ENCODE measurements at regions not wholly inside any gene's neighbourhood (a gene's known extent, or its start where the extent isn't known, plus 50 kb on each side); places are given as distances from the start of the nearest gene placed in this dataset.
A peak's percentile ranks its signal among the peaks of the same experiment; 100 is the strongest.

- Histone ChIP-seq H3K9me3 (replicated peaks) (no peaks in the 10 kb centered on the region), H3K27ac (no peak overlapping the region), H3K4me3 (no peak overlapping the region), H3K4me1 (no peaks in the 10 kb centered on the region), H3K36me3 (no peaks in the 10 kb centered on the region), H3K27me3 (no peaks in the 10 kb centered on the region)
- DNase-seq, result no peak
Observed at GRCh38 chr6:21508753-21509152, 84.8 kb upstream of the SOX4 start.

- no peak for DNase-seq
- Histone ChIP-seq H3K36me3 (no peaks in the 10 kb centered on the region), H3K4me3 (no peak overlapping the region), H3K9me3 (replicated peaks) (no peaks in the 10 kb centered on the region), H3K4me1 (no peaks in the 10 kb centered on the region), H3K27ac (no peak overlapping the region), H3K27me3 (no peaks in the 10 kb centered on the region)
Observed at GRCh38 chr6:21511891-21512550, 81.5 kb upstream of the SOX4 start.

GRCh38 chr6:21514288-21514687 lies 79.3 kb upstream of the SOX4 start:
- Histone ChIP-seq H3K36me3 (no peaks in the 10 kb centered on the region), H3K4me1 (no peaks in the 10 kb centered on the region), H3K27me3 (no peaks in the 10 kb centered on the region), H3K4me3 (no peak overlapping the region), H3K9me3 (replicated peaks) (no peaks in the 10 kb centered on the region), H3K27ac (no peak overlapping the region)
- DNase-seq, result no peak

- Histone ChIP-seq H3K9me3 (replicated peaks) (no peaks in the 10 kb centered on the region), H3K36me3 (no peaks in the 10 kb centered on the region), H3K4me1 (no peaks in the 10 kb centered on the region), H3K4me3 (no peak overlapping the region), H3K27ac (no peak overlapping the region), H3K27me3 (no peaks in the 10 kb centered on the region)
- DNase-seq, result no peak
Observed at GRCh38 chr6:21518317-21518716, 75.2 kb upstream of the SOX4 start.

DNA sequence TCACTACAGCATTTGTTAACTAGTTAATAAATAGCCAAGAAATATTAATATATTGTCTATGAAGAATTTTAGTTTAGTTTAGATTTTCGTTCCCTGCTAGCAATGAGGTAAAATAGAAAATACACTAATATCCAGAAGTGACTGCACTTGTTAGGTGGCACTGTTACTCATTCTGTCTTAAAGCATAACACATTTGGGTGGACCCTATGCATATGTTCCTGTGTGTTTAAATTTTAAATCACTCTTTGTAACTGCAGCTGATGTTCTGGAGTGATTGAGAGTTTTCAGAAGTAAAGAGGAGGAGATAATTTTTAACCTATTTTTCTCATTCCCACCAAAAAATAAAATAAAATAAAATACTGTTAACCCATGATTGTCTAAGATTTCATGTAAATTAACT lies 73.9 kb upstream of the SOX4 start:
- no peaks in the 10 kb centered on the region for H3K9me3 ChIP-seq (replicated peaks)
- no peak overlapping the region for H3K27ac ChIP-seq
- no peaks in the 10 kb centered on the region for H3K36me3 ChIP-seq
- H3K27me3 ChIP-seq, result no peaks in the 10 kb centered on the region
- no peak for DNase-seq
- no peaks in the 10 kb centered on the region for H3K4me1 ChIP-seq
- no peak overlapping the region for H3K4me3 ChIP-seq

DNA sequence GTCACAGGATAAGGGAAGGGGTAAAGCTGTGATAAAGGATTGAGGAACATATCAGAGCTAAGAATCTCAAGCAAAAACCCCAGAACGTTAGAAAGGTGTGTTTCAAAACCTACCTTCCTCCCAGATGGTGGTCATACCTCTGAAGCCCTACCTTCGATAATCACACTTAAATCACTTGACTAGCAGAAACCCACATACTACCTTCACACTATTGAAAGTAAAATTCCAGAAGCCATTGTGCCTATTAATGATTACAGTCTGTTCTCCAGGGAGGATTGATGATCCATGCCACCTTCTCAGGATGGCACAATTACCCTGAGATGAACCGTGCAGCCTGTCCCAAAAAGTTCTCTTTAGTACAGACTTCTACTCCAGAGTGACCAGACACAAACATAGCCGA lies 72.3 kb upstream of the SOX4 start:
- H3K27me3 ChIP-seq, result no peaks in the 10 kb centered on the region
- H3K9me3 ChIP-seq (replicated peaks), result no peaks in the 10 kb centered on the region
- H3K27ac ChIP-seq, result no peak overlapping the region
- H3K4me3 ChIP-seq, result no peak overlapping the region
- no peaks in the 10 kb centered on the region for H3K4me1 ChIP-seq
- DNase-seq, result no peak
- H3K36me3 ChIP-seq, result no peaks in the 10 kb centered on the region

- H3K4me1 ChIP-seq, result no peaks in the 10 kb centered on the region
- no peak overlapping the region for H3K27ac ChIP-seq
- H3K4me3 ChIP-seq, result no peak overlapping the region
- H3K36me3 ChIP-seq, result no peaks in the 10 kb centered on the region
- H3K9me3 ChIP-seq (replicated peaks), result no peaks in the 10 kb centered on the region
- H3K27me3 ChIP-seq, result no peaks in the 10 kb centered on the region
- no peak for DNase-seq
Observed at GRCh38 chr6:21522143-21522747, 71.3 kb upstream of the SOX4 start.

DNA sequence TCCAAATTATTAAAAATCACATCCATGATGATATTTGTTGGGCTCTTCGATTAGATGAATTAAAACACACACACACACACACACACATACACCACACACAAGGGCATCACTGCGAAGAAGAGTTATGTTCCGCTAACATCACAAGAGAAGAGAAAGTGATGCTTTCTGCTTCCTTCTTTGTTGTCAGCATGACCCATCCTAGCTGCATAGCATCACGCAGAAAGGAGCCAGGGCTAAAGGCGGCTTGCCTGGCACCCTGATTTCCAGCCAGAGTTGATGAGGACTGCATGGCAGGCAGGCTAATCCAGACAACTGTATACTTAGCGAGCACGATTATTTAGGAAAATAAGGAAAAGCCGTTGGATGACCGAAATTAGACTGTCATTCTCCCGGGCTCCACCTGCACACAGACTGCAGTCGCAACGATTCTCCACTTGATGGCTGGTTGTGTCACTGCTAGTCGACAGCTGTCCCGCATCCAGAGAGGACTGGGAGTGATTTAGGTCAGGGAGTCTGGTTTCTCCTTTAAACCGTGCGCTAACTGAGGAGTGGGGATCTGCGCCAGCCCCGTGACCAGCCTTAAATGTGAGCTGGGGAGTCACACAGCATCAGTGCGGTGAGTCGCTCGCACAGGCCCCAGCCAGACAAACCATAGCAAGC lies 70.6 kb upstream of the SOX4 start:
- H3K27ac ChIP-seq, result no peak overlapping the region
- H3K9me3 ChIP-seq (replicated peaks), result no peaks in the 10 kb centered on the region
- H3K27me3 ChIP-seq, result no peaks in the 10 kb centered on the region
- no peaks in the 10 kb centered on the region for H3K4me1 ChIP-seq
- H3K36me3 ChIP-seq, result no peaks in the 10 kb centered on the region
- peak; percentile 4 to 20 for DNase-seq
- no peak overlapping the region for H3K4me3 ChIP-seq

DNA sequence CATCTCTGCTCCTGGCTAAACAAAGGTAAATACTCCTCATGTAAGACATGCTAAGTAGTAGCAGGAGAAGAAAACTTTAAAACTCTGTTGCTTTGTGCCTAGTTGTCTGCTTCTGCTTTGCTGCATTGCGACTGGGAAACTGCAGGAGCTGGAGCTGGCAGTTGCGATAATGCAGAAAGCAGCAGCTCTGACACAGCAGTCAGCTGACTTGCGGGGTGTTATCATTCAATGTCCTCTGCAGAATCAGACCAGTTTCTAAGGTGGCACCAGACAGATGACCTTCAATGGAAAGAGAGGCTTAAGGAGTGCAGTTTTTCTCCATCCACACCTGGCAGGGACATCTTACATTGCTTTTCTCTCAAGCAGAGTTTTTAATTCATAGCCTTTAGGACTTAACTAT lies 69.9 kb upstream of the SOX4 start:
- DNase-seq, result no peak
- Histone ChIP-seq H3K27me3 (no peaks in the 10 kb centered on the region), H3K4me3 (no peak overlapping the region), H3K36me3 (no peaks in the 10 kb centered on the region), H3K27ac (no peak overlapping the region), H3K4me1 (no peaks in the 10 kb centered on the region), H3K9me3 (replicated peaks) (no peaks in the 10 kb centered on the region)

- Histone ChIP-seq H3K4me1 (no peaks in the 10 kb centered on the region), H3K9me3 (replicated peaks) (no peaks in the 10 kb centered on the region), H3K27me3 (no peaks in the 10 kb centered on the region), H3K4me3 (no peak overlapping the region), H3K36me3 (no peaks in the 10 kb centered on the region), H3K27ac (no peak overlapping the region)
- no peak for DNase-seq
Observed at GRCh38 chr6:21524201-21524600, 69.3 kb upstream of the SOX4 start.

GRCh38 chr6:21526974-21527373 lies 66.6 kb upstream of the SOX4 start:
- DNase-seq, result no peak

DNA sequence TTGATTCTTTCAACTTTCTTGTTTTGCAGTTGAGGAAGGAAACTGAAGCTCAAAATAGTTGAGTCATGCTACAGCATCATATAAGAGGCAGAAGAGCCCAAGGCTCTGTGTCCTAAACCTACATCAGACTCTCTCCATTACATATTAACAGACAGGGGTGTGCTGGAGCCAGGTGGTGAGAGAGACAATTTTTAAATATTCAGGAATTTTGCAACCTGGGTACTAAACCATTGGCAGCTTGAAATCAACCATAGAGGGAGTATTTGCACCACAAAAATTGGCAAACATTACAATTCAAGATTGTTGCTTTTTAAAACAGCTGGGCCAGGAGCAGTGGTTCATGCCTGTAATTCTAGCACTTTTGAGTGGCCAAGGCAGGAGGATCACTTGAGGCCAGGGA lies 65.8 kb upstream of the SOX4 start:
- peak in 1 of 2 experiments; percentile 15 for DNase-seq
- H3K9me3 ChIP-seq (replicated peaks), result no peaks in the 10 kb centered on the region
- H3K27me3 ChIP-seq, result no peaks in the 10 kb centered on the region
- no peak overlapping the region for H3K27ac ChIP-seq
- H3K4me3 ChIP-seq, result no peak overlapping the region
- no peaks in the 10 kb centered on the region for H3K36me3 ChIP-seq
- no peaks in the 10 kb centered on the region for H3K4me1 ChIP-seq

More at GRCh38 chr6:21526974-21527373, 66.6 kb upstream of the SOX4 start:
- Histone ChIP-seq H3K4me3 (no peak overlapping the region), H3K9me3 (replicated peaks) (no peaks in the 10 kb centered on the region), H3K36me3 (no peaks in the 10 kb centered on the region), H3K4me1 (no peaks in the 10 kb centered on the region), H3K27me3 (no peaks in the 10 kb centered on the region), H3K27ac (no peak overlapping the region)

- Histone ChIP-seq H3K36me3 (no peaks in the 10 kb centered on the region), H3K9me3 (replicated peaks) (no peaks in the 10 kb centered on the region), H3K4me3 (no peak overlapping the region), H3K27ac (no peak overlapping the region), H3K4me1 (no peaks in the 10 kb centered on the region), H3K27me3 (no peaks in the 10 kb centered on the region)
- DNase-seq, result no peak
Observed at GRCh38 chr6:21529431-21529830, 64.1 kb upstream of the SOX4 start.

DNA sequence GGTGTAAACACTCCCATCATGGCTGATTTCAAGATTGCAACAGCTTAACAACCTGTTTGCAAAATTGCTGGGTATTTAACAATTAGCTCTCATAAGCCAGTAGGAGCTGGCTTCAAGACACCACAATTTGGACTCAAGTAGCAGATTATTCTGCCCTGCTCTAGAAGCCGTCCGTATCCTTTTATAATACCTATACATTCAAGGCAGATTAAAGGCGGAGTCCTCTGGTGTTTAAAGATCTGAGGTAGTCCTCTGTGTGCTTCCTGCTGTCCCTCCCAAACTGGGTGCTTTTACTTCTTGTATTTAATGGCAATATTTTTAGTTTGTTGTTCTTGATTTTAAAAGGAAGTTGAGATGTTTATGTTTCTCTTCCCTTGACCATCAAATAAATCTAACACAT lies 62.2 kb upstream of the SOX4 start:
- no peak overlapping the region for H3K27ac ChIP-seq
- no peak for DNase-seq
- H3K27me3 ChIP-seq, result no peaks in the 10 kb centered on the region
- H3K4me1 ChIP-seq, result no peaks in the 10 kb centered on the region
- H3K9me3 ChIP-seq (replicated peaks), result no peaks in the 10 kb centered on the region
- no peaks in the 10 kb centered on the region for H3K36me3 ChIP-seq
- H3K4me3 ChIP-seq, result no peak overlapping the region

- Histone ChIP-seq H3K36me3 (no peaks in the 10 kb centered on the region), H3K9me3 (replicated peaks) (no peaks in the 10 kb centered on the region), H3K27me3 (no peaks in the 10 kb centered on the region), H3K4me1 (peaks cover 6% of the 10 kb centered on the region), H3K4me3 (no peak overlapping the region), H3K27ac (no peak overlapping the region)
- DNase-seq, result no peak
Observed at GRCh38 chr6:21533678-21534077, 59.9 kb upstream of the SOX4 start.
